GM21717 (cell line): ENCODE measurements at regions not wholly inside any gene's neighbourhood (a gene's known extent, or its start where the extent isn't known, plus 50 kb on each side); places are given as distances from the start of the nearest gene placed in this dataset.

Experiments used
- ATAC-seq: cut with Tn5 transposase; IDR thresholded peaks from one replicate; pipeline ENCODE4 v1.9.1; 2021; ENCODE audit warnings: mild to moderate bottlenecking, moderate library complexity; ENCODE audit not compliant: unreplicated experiment

DNA sequence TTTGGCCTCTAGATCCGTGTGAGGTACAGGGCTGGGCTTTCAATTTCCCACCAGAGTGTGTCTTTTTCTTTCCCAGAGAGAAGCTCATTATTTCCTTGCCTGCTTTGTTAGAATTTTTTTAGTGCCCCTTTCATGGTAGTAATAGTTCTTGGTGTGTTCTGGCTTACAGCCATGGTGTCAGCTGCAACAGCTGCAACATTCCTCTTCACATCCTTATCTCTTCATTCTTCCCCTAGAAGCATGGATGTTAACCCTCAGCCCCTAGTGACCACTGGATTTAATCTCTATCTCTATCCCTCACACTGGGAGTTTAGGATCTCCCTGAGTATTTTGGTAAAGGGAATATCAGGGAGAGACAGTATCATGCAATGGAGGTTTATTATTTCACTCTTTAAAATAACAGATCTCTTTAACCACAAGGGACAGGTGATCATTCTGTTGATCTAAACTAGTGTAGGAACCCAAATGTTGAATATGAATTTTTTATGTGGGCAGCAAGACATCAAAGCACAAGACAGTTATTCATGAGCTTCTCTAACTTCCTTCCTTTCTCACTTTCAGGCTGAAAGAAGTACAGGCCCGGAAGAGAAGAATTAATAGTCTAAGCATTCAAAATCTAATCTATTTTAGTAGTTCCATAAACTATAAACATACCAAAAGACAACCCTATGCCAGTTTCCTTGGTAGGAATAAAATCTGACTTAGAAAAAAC, 160.2 kb downstream of the FAM170A start:
- ATAC-seq, result no peak

DNA sequence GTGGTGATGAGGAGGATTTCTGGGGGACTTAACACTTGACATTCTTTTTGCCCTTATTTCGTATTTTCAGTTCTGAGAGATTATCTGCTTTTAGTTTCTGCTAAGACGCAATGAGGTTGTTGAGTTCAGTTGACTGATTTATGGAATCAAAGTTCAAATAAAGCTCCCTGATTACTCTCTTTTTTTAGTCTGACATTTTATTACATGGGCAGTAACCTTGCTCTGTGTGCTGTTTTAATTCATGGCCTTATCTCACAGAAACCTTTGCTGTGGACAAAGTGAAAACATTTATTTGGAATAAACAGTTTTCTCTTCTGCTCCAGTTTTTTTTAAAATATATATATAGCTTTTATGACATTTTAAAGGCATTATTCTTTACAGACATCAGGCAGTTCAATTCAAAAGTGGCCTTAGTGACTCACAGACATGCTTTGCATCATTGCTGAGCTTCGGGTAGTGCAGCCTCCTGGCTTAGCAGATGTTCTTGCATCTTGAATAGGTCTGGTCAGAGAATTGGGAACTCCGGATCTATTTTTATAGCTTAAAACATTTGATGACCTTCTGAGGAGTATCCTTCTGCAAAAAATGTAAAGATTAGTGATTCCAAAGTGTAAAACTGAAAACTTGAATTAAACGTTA, 162.9 kb downstream of the FAM170A start:
- ATAC-seq, result no peak

DNA sequence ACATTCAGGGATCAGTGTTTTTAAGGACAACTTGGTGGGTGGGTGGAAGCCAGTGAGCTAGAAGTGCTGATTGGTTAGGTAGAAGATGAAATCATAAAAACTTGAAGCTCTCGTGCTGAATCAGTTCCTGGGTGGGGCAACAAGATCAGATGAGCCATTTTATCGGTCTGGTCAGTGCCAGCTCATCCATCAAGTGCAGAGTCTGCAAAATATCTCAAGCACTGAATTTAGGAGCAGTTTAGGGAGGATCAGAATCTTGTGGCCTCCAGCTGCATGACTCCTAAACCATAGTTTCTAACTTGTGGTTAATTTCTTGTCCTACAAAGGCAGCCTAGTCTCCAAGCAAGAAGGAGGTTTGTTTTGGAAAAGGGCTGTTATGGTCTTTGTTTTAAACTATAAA, 166.4 kb downstream of the FAM170A start:
- no peak for ATAC-seq

DNA sequence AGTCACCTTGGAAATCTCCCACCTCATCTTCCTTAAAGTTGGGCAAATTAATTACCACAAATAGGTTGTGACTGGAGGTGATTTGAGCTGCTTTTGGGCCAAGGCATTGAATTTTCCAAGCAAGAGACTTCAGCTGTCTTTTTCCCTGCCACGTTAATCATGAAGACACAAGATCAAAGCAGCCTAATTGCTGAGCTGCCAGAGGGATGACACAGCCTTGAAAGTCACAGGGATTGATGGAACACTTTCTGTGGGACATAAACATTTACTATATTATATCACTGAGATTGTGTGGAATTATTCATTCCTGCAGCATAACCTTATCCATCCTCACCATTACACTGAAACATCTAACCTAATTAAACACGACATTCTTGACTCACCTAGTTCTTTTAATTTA, 172.2 kb downstream of the FAM170A start:
- no peak for ATAC-seq

DNA sequence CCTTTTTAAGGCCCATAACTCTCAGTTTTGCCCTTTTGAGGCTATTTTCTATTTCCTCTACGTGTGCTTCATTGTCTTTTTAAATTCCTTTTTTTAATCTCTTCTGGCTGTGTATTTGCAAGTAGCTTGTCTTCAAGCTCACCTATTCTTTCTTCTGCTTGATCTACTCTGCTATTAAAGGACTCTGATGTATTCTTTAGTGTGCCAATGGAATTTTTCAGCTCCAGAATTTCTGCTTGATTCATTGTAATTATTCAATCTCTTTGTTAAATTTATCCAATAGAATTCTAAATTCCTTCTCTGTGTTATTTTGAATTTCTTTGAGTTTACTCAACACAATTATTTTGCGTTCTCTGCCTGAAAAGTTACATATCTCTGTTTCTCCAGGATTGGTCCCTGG, 178.7 kb downstream of the FAM170A start:
- ATAC-seq, result no peak

DNA sequence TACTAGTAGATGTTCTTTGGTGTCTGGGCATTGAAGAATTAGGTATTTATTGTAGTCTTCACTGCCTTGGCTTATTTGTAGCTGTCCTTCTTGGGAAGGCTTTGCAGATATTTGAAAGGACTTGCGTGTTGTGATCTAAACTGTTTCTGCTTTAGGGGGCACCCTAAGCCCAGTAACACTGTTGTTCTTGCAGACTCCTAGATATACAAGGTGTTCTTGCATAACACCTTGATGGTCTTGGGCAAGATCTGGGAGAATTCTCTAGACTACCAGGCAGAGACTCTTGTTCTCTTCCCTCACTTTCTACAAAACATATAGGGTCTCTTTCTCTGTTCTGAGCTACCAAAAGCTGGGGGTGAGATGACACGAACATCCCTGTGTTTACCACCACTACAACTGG, 179.1 kb downstream of the FAM170A start:
- no peak for ATAC-seq

GRCh38 chr5:119810217-119810616, 180.9 kb downstream of the FAM170A start:
- no peak for ATAC-seq

- no peak for ATAC-seq
Observed at GRCh38 chr5:119811458-119811857, 182.1 kb downstream of the FAM170A start.

DNA sequence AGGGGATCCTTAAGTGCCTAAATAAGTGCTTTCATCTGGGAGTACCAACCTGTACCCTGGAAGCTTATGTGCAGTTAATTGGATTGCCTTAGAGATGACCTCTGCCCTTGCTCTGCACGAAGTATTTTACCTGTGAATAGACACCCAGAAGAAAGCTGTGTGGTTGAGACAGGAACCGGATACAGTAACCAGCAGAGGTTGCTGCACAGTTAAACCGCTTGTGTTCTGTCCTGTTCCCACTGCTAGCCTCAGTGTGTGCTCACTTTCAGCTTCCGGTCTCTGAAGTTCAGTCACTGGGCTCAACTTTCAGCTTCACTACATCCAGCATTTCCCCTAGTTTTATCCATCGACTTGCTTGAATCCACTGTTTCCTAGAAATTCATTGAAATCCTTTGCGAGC, 185.3 kb downstream of the FAM170A start:
- ATAC-seq, result no peak

DNA sequence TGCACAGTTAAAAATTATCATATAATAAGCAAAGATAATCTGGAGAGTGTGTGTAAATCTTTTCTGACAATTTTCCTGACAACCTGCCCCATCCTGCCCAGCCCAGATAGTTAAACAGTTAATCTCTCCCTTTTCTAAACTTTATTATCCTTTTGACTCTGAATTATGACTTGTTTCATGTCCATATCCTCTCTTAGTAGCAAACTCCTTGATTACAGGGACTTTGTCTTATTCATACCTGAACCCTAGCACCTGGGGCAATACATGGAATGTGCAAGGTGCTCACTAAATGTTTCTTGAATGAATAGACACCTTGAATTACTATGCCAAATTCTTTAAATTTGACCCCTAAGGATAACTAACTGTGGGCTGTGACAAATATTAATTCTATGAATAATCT, 186.7 kb downstream of the FAM170A start:
- ATAC-seq, result no peak

GRCh38 chr5:119820016-119820415, 190.7 kb downstream of the FAM170A start:
- ATAC-seq, result no peak

GRCh38 chr5:119820608-119821007, 191.2 kb downstream of the FAM170A start:
- no peak for ATAC-seq

- ATAC-seq, result no peak
Observed at GRCh38 chr5:119828541-119828940, 199.2 kb downstream of the FAM170A start.

GRCh38 chr5:119829341-119829740, 200.0 kb downstream of the FAM170A start:
- no peak for ATAC-seq

DNA sequence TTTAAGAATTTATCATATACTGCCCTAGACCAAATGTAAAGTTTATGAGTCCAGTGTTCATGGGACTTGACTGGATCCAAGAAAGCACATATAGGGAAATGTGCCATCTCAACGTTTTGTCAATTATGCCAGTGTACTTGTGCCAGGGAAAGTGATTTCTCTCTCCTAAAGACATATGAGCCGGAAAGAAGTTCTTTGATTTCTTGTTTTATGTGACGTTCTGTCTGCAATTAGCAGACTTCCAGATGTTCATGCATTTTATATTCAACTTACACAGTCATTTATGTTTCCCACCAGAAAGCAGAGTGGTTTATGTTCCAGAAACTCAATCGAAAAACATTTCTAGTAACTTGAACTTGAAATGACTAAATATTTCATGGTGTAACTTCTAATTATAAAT, 203.8 kb downstream of the FAM170A start:
- no peak for ATAC-seq

GRCh38 chr5:119840175-119840574, 210.8 kb downstream of the FAM170A start:
- no peak for ATAC-seq

DNA sequence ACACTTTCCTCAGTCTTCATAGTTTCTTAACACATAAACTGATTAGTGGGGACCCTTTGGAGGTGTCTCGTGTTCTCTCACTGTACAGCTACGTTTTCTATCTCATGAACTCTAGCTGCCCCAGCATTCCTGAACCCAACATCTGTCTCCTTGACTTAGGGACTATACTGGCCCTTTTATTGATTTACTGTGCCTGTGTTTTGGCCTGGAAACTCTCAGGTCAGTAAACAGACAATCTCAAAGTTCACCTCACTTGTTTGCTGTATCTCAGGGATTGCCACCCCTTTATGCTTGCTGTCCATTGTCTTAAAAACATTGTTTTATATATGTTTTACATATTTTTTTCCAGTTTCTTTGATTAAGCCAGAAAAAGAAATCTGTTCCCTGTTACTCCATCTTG, 222.8 kb downstream of the FAM170A start:
- ATAC-seq, result no peak

GRCh38 chr5:119860463-119860862, 231.1 kb downstream of the FAM170A start:
- ATAC-seq, result no peak

- no peak for ATAC-seq
Observed at GRCh38 chr5:119862619-119863018, 233.3 kb downstream of the FAM170A start.

- no peak for ATAC-seq
Observed at GRCh38 chr5:119864286-119864685, 234.9 kb downstream of the FAM170A start.

GRCh38 chr5:119873611-119874010, 244.3 kb downstream of the FAM170A start:
- ATAC-seq, result no peak

- ATAC-seq, result no peak
Observed at GRCh38 chr5:119876522-119876921, 247.2 kb downstream of the FAM170A start.

DNA sequence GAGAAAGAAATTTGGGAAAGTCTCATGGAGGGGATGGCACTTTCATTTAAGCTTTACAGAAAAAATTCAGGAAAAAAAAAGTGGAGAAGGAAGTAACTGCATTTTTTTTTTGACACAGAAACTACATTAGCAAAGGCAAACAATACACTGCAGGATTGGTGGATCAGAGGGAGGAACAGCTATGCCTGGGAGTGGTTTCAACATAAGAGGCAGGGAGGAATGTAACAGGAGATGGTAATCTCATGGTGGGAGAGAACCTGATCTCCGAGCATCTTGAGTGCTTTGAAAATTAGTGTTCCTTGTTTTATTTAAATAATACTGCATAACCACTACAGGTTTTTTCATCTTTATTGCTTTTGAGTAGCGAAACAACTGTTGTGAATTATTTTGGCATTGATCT, 249.4 kb downstream of the FAM170A start:
- ATAC-seq, result no peak
